SK-N-SH (cell line): ENCODE measurements at regions not wholly inside any gene's neighbourhood (a gene's known extent, or its start where the extent isn't known, plus 50 kb on each side); places are given as distances from the start of the nearest gene placed in this dataset.

ENCODE experiments used
- CTCF ChIA-PET: fragments of 300-600, 350-600 bp; formaldehyde crosslinking; extraction: SDS; loops from one replicate; lab custom pipeline; 2021; lab: Yijun Ruan, JAX
- POLR2A ChIA-PET: fragments of 350-600 bp; sonication (Branson Sonifier 250); formaldehyde crosslinking; extraction: SDS; loops from one replicate; lab custom pipeline; 2020; ENCODE audit warnings: antibody characterized with exemption, inconsistent platforms; lab: Yijun Ruan, JAX
- DNase-seq: peaks from one replicate; pipeline ENCODE4 v3.0.0; 2012
- H2AFZ ChIP-seq: fragments of 200-600 bp; sonication (generic); 2 replicates; pipeline ENCODE4 v1.8.1; 2016; ENCODE audit warnings: antibody characterized with exemption, mild to moderate bottlenecking, low read depth
- H3F3A ChIP-seq: fragments of 200-600 bp; sonication (generic); replicated peaks from 2 replicates; pipeline ENCODE3; 2016; ENCODE audit warnings: antibody characterized with exemption, mild to moderate bottlenecking; ENCODE audit not compliant: insufficient read depth
- H3K27ac ChIP-seq, 2 experiments: fragments of 200-500 bp in 1 of 2; fragments of 200-600 bp in 1 of 2; sonication (Bioruptor generic) in 1 of 2; sonication (generic), shearing (Covaris generic) in 1 of 2; 2 replicates each; pipeline versions ENCODE4 v1.5.1 to v1.6.1; 2014 to 2016; ENCODE audit warnings: low read depth in 2 of 2, inconsistent platforms in 1 of 2, low read length in 1 of 2, mild to moderate bottlenecking in 1 of 2, mixed read lengths in 1 of 2
- H3K27me3 ChIP-seq: fragments of 200-600 bp; sonication (generic), shearing (Covaris generic); 2 replicates; pipeline ENCODE4 v1.6.1; 2016; ENCODE audit warnings: mixed run types; ENCODE audit not compliant: insufficient read depth
- H3K36me3 ChIP-seq, 2 experiments: fragments of 200-500 bp in 1 of 2; fragments of 200-600 bp in 1 of 2; sonication (Bioruptor generic) in 1 of 2; sonication (generic) in 1 of 2; replicated peaks in 1 of 2; 2 replicates each; pipeline versions ENCODE3 to v1.5.1; 2014 to 2016; ENCODE audit warnings: low read length in 1 of 2, mild to moderate bottlenecking in 1 of 2; ENCODE audit not compliant: insufficient read depth in 2 of 2, control insufficient read depth in 1 of 2
- H3K4me1 ChIP-seq, 2 experiments: fragments of 200-500 bp in 1 of 2; fragments of 200-600 bp in 1 of 2; sonication (Bioruptor generic) in 1 of 2; sonication (generic), shearing (Covaris generic) in 1 of 2; 2 replicates each; pipeline versions ENCODE4 v1.5.1 to v1.6.1; 2014 to 2016; ENCODE audit warnings: low read depth in 1 of 2, low read length in 1 of 2, mixed run types in 1 of 2; ENCODE audit not compliant: insufficient read depth in 2 of 2, control insufficient read depth in 1 of 2
- H3K4me2 ChIP-seq: fragments of 200-600 bp; sonication (generic), shearing (Covaris generic); 2 replicates; pipeline ENCODE4 v1.6.1; 2017; ENCODE audit warnings: mixed run types
- H3K4me3 ChIP-seq, 2 experiments: fragments of 200-500 bp in 1 of 2; fragments of 200-600 bp in 1 of 2; sonication (Bioruptor generic) in 1 of 2; sonication (generic), shearing (Covaris generic) in 1 of 2; 2 replicates each; pipeline versions ENCODE4 v1.5.1 to v1.8.1; 2014 to 2016; ENCODE audit warnings: low read depth in 2 of 2, inconsistent platforms in 1 of 2, low read length in 1 of 2, mild to moderate bottlenecking in 1 of 2, mixed read lengths in 1 of 2, moderate library complexity in 1 of 2
- H3K79me2 ChIP-seq: fragments of 200-600 bp; sonication (generic); 2 replicates; pipeline ENCODE4 v1.8.1; 2017; ENCODE audit warnings: mild to moderate bottlenecking; ENCODE audit not compliant: insufficient read depth
- H3K9ac ChIP-seq: fragments of 200-600 bp; sonication (generic); 2 replicates; pipeline ENCODE4 v1.6.1; 2017; ENCODE audit warnings: mixed run types
- H3K9me2 ChIP-seq: fragments of 200-600 bp; sonication (generic); 2 replicates; pipeline ENCODE4 v1.6.1; 2017; ENCODE audit warnings: mixed run types
- H3K9me3 ChIP-seq: fragments of 200-600 bp; sonication (generic); 2 replicates; pipeline ENCODE4 v1.6.1; 2017; ENCODE audit warnings: mixed run types, mild to moderate bottlenecking, moderate library complexity
- H4K20me1 ChIP-seq: fragments of 200-600 bp; sonication (generic); 2 replicates; pipeline ENCODE4 v1.6.1; 2017; ENCODE audit warnings: mild to moderate bottlenecking, mixed run types; ENCODE audit not compliant: insufficient read depth
- CHD2 ChIP-seq: fragments of 150-350 bp; IDR thresholded peaks from 2 replicates; pipeline ENCODE4 v1.6.1; 2018; ENCODE audit warnings: low read length; ENCODE audit not compliant: partially characterized antibody
- EZH2phosphoT487 ChIP-seq: fragments of 200-600 bp; sonication (generic); IDR thresholded peaks from 2 replicates; pipeline ENCODE4 v1.6.1; 2017; ENCODE audit warnings: low read depth, mixed run types, mild to moderate bottlenecking, antibody characterized with exemption, moderate library complexity, borderline replicate concordance
- FOXM1 ChIP-seq: IDR thresholded peaks from 2 replicates; pipeline ENCODE4 v1.4.0; 2012; ENCODE audit warnings: low read depth, mild to moderate bottlenecking
- MAX ChIP-seq: IDR thresholded peaks from 2 replicates; pipeline ENCODE4 v1.4.0; 2012; ENCODE audit warnings: low read depth
- RAD21 ChIP-seq: IDR thresholded peaks from 2 replicates; pipeline ENCODE4 v1.6.1; 2012; ENCODE audit warnings: mild to moderate bottlenecking, low read length
- REST ChIP-seq: IDR thresholded peaks from 2 replicates; pipeline ENCODE4 v1.6.1; 2012; ENCODE audit warnings: mild to moderate bottlenecking, low read depth, low read length, moderate library complexity
- RXRA ChIP-seq: IDR thresholded peaks from 2 replicates; pipeline ENCODE4 v1.4.0; 2012; ENCODE audit warnings: low read depth, mild to moderate bottlenecking, borderline replicate concordance
- TCF12 ChIP-seq: IDR thresholded peaks from 2 replicates; pipeline ENCODE4 v1.4.0; 2012
- USF2 ChIP-seq: fragments of 150-350 bp; IDR thresholded peaks from 2 replicates; pipeline ENCODE4 v1.6.1; 2017; ENCODE audit warnings: antibody characterized with exemption, low read length, low read depth, borderline replicate concordance
- YY1 ChIP-seq: IDR thresholded peaks from 2 replicates; pipeline ENCODE4 v1.4.0; 2012; ENCODE audit warnings: low read depth, mild to moderate bottlenecking
- ZBTB33 ChIP-seq: IDR thresholded peaks from 2 replicates; pipeline ENCODE4 v1.4.0; 2012; ENCODE audit warnings: low read depth, borderline replicate concordance
- WGBS: methylation state at CpG from one replicate; pipeline ENCODE4 v1.1.6; 2017; ENCODE audit warnings: low lambda C conversion rate; 5-methylcytosine and 5-hydroxymethylcytosine counted together
- TF ChIP-seq, protein P1 (sequence below): fragments of 200-600 bp; sonication (generic); IDR thresholded peaks from 2 replicates; pipeline ENCODE4 v1.6.1; 2017; ENCODE audit warnings: antibody characterized with exemption, mild to moderate bottlenecking, moderate library complexity
- TF ChIP-seq, protein P2 (sequence below): IDR thresholded peaks from 2 replicates; pipeline ENCODE4 v1.4.0; 2012; ENCODE audit warnings: low read depth, borderline replicate concordance

GRCh38 chr6:25014369-25014768 is 78.6 kb upstream of the RIPOR2 start:
- no peak overlapping the region for H3K4me2 ChIP-seq
- no peaks in the 10 kb centered on the region for H3K9me3 ChIP-seq
- no peaks in the 10 kb centered on the region for H3K36me3 ChIP-seq
- WGBS = 91% methylated on average over 3 of the region's 3 CpGs
- ChIA-PET POLR2A (no interaction called here), CTCF (interaction anchor here (1.0 to 3.3 kb wide), 5 partner anchors 9 to 537 kb away, joined by 3 to 18 read pairs (median 6); no protein-coding TSS in a partner anchor)
- no peaks in the 10 kb centered on the region for H3K27me3 ChIP-seq
- no peak for TF ChIP-seq USF2
- no peak for TF ChIP-seq TCF12
- no peak for TF ChIP-seq MAX
- no peak for TF ChIP-seq YY1
- no peak for TF ChIP-seq EZH2phosphoT487
- no peak for TF ChIP-seq FOXM1
- no peak for TF ChIP-seq RAD21
- no peak for TF ChIP-seq REST
- TF ChIP-seq, protein P1, sequence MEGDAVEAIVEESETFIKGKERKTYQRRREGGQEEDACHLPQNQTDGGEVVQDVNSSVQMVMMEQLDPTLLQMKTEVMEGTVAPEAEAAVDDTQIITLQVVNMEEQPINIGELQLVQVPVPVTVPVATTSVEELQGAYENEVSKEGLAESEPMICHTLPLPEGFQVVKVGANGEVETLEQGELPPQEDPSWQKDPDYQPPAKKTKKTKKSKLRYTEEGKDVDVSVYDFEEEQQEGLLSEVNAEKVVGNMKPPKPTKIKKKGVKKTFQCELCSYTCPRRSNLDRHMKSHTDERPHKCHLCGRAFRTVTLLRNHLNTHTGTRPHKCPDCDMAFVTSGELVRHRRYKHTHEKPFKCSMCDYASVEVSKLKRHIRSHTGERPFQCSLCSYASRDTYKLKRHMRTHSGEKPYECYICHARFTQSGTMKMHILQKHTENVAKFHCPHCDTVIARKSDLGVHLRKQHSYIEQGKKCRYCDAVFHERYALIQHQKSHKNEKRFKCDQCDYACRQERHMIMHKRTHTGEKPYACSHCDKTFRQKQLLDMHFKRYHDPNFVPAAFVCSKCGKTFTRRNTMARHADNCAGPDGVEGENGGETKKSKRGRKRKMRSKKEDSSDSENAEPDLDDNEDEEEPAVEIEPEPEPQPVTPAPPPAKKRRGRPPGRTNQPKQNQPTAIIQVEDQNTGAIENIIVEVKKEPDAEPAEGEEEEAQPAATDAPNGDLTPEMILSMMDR = no peak
- no peak for TF ChIP-seq ZBTB33
- no peak for TF ChIP-seq CHD2
- TF ChIP-seq RXRA = no peak
- TF ChIP-seq, protein P2, sequence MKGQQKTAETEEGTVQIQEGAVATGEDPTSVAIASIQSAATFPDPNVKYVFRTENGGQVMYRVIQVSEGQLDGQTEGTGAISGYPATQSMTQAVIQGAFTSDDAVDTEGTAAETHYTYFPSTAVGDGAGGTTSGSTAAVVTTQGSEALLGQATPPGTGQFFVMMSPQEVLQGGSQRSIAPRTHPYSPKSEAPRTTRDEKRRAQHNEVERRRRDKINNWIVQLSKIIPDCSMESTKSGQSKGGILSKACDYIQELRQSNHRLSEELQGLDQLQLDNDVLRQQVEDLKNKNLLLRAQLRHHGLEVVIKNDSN = no peak
- H3K9me2 ChIP-seq = no peaks in the 10 kb centered on the region
- DNase-seq = no peak
- H3K4me3 ChIP-seq = no peak overlapping the region
- peak overlapping the region in 1 of 2 experiments; percentile 68; a peak in 1 of 4 replicates for H3K27ac ChIP-seq
- H3K4me1 ChIP-seq = peaks cover 17 to 29% of the 10 kb centered on the region in 2 experiments
- peak overlapping the region; percentile 17; the same call in 1 of the 2 replicates for H2AFZ ChIP-seq
- no peaks in the 10 kb centered on the region for H3K79me2 ChIP-seq
- no peak overlapping the region for H3K9ac ChIP-seq
- no peaks in the 10 kb centered on the region for H4K20me1 ChIP-seq
- H3F3A ChIP-seq = peaks cover 20% of the 10 kb centered on the region
